GM12878 (cell line): ENCODE measurements at regions not wholly inside any gene's neighbourhood (a gene's known extent, or its start where the extent isn't known, plus 50 kb on each side); places are given as distances from the start of the nearest gene placed in this dataset.

Source experiments
- CTCF ChIP-seq, 3 experiments: IDR thresholded peaks in 2 of 3; conservative IDR thresholded peaks in 1 of 3; 2 replicates each; pipeline ENCODE4 v1.5.1; 2011; ENCODE audit warnings: low read depth in 3 of 3, low read length in 3 of 3, mild to moderate bottlenecking in 3 of 3, control low read depth in 2 of 3, moderate library complexity in 2 of 3, inconsistent platforms in 1 of 3, mixed read lengths in 1 of 3; ENCODE audit not compliant: control insufficient read depth in 2 of 3, insufficient read depth in 1 of 3; ENCODE audit errors: extremely low read depth in 1 of 3
- FOS ChIP-seq: IDR thresholded peaks from 3 replicates; pipeline ENCODE4 v1.6.1; 2011; ENCODE audit warnings: borderline replicate concordance; ENCODE audit not compliant: insufficient read length; ENCODE audit errors: extremely low read depth
- MAX ChIP-seq: IDR thresholded peaks from 2 replicates; pipeline ENCODE4 v1.6.1; 2012; ENCODE audit warnings: low read depth, low read length, improper control_type of control experiment
- RAD51 ChIP-seq: fragments of 450-650 bp; IDR thresholded peaks from 2 replicates; pipeline ENCODE4 v1.6.1; 2016; ENCODE audit warnings: moderate library complexity, mild to moderate bottlenecking, inconsistent platforms
- RFX5 ChIP-seq: IDR thresholded peaks from 2 replicates; pipeline ENCODE4 v1.6.1; 2011; ENCODE audit warnings: low read depth, low read length, improper control_type of control experiment
- ZBTB40 ChIP-seq: fragments of 450-650 bp; IDR thresholded peaks from 2 replicates; pipeline ENCODE4 v1.6.1; 2016; ENCODE audit warnings: mild to moderate bottlenecking, moderate library complexity, borderline replicate concordance

GRCh38 chr6:164022632-164023031 is 608.1 kb downstream of the QKI start:
- TF ChIP-seq RFX5: no peak
- no peak for TF ChIP-seq FOS
- TF ChIP-seq ZBTB40: no peak
- no peak for TF ChIP-seq MAX
- TF ChIP-seq CTCF (IDR thresholded peaks at IDR 0.05 in 2 of 3, conservative IDR thresholded peaks at IDR 0.05 in 1 of 3; ENCODE audit: control insufficient read depth in 2 of 3, extremely low read depth in 1 of 3, insufficient read depth in 1 of 3, low read depth in 3 of 3, low read length in 3 of 3): no peak
- TF ChIP-seq RAD51: no peak
